T-helper 1 cell treated with Interleukin-12 subunit alpha and Interleukin-12 subunit beta and Interleukin-4 antibody, amounts not matched to agents 30 ng/mL and 1 ng/mL, for 36 hours (primary cell): ENCODE measurements at regions not wholly inside any gene's neighbourhood (a gene's known extent, or its start where the extent isn't known, plus 50 kb on each side); places are given as distances from the start of the nearest gene placed in this dataset.
"Not testable (repeated sequence)": the region's sequence is repeated elsewhere in the genome, so short reads cannot be mapped to it uniquely, and the experiment has no call there.

ENCODE experiments used
- intact Hi-C: fragments of 100-400 bp; cut with micrococcal nuclease; formaldehyde crosslinking; loops from one replicate; pipeline ENCODE4 v1.15.1; 2024

DNA sequence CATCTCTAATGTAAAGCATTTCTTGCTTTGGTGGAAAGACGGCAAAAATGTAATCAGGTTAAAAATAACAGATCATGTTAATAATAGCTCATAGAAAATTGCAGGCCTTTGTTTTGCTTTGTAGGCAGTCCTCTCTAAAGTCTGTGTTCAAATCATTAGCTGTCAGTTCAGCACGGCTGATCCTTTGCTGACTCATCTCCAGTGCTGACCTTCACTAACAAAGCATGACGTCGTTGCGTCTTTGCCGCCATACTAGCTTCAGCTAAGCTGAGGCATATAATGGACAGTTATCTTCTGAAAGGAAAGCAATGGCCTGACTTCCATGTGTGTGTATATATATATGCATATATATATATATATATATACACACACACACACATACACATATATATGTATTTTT lies 984.6 kb downstream of the CDY2B start:
- intact Hi-C loops: no loop called here

DNA sequence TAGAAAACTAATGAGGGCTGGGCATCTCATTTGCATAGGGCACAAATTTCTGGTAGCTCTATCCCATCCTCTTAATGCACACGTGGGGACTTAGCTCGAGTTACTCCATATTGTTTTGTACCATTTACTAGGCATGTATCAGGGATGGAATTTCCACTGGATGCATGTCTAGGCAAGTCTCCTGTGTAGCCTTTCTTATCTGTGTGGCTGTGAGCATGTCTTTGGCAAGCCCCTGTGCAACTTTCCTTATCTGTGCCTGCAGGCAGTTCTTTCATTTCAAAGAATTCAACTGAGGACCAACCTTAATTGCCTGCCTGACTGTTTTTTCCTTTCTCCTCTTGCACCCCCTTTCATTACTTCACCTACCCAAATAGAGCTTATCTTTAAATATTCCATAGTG lies 992.9 kb downstream of the CDY2B start:
- intact Hi-C loops: no loop called here

DNA sequence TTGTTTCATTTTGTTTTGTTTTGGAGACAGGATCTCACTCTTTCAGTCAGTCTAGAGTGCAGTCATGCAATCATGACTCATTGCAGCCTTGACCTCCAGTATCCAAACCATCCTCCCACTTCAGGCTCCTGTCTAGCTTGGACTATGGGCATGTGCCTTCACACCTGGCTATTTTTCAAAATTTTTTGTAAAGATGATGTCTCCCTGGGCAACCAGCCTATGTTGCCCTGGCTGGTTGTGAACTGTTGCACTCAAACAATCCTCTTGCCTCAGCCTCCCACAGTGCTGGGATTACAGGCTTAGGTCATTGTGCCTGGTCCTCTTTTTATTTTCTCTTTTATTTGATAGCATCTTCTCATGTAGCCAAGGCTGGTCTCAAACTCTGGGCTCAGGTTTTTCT lies 1019.3 kb downstream of the CDY2B start:
- intact Hi-C loops: no loop called here

DNA sequence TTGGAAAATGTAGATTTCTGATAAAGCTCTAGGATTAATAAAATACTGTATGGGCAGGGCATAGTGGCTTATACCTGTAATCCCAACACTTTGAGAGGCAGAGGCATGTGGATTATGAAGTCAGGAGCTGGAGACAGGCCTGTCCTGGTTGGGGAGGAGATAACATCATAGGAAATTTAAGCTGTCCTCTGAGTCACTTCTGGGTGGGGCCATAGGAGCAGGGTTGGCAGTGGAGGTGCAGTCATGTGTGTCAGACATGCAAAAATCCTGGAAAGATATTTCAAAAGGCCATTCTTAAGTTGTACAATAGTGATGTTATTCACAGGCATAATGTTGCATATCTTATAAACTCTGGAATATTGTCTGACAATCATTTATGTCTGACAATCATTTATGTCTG lies 1038.5 kb downstream of the CDY2B start:
- intact Hi-C loops: no loop called here

DNA sequence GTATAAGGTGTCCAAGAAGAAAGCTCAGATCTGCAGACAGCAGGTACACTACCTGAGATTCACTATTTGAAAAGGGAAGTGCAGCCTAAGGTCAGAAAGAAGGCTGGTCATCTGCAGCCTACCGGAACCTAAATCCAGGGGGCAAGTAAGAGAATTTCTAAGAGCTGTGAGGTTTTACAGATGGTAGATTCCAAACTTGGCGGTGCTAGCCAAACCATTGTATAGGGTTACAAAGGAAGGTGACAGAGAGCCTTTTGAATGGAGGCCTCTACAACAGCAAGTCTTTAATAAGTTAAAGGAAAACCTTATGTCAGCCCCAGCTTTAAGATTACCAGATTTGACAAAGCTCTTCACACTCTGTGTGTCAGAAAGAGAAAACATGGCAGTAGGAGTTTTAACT lies 1044.8 kb downstream of the CDY2B start:
- intact Hi-C loops: loop anchor here (5.0 kb wide), 1 partner anchor 1923 kb away; no protein-coding TSS in a partner anchor

DNA sequence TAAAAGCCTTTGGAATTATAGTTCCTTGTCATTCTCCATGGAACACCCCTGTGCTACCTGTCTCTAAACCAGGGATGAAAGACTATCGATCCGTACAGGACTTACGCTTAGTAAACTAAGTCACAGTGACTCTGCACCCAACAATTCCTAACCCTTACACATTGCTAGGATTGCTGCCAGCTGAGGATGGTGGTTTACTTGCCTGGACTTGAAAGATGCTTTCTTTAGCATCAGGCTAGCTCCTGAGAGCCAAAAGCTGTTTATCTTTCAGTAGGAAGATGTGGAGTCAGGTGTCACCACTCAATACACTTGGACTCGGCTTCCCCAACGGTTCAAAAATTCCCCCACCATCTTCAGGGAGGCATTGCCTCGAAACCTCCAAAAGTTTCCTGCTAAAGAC lies 1045.3 kb downstream of the CDY2B start:
- intact Hi-C loops: loop anchor here (5.0 kb wide), 1 partner anchor 1922 kb away; no protein-coding TSS in a partner anchor

DNA sequence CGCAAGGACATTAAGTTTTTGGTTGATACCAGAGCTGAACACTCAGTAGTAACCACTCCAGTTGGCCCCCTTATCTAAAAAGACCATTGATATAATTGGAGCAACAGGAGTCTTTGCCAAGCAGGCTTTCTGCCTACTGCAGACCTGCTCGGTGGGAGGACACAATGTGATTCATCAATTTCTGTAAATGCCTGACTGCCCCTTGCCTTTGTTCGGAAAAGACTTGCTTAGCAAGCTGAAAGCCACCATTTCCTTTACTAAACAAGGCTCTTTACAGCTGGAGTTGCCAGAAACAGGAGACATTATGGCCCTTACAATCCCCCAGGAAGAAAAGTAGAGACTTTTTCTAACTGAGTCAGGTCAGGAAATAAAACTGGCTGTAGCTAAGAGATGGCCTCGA lies 1045.9 kb downstream of the CDY2B start:
- intact Hi-C loops: no loop called here

DNA sequence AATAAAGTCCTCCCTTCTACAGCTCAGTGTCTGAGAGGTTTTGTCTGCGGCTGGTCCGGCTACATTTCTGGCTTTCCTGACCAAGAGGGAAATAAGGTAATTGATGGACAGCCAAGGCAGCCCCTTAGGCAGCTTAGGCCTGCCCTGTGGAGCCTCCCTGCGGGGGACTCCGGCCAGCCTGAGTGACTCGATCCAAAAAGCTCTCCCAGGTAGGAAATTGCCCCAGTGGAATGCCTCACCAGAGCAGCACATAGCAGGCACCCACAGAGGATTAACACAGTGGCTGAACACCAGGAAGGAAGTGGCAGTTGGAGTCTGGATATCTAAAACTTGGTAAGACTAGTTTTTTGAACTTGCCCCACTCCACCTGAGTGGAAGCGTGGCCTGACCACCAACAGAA lies 1048.3 kb downstream of the CDY2B start:
- intact Hi-C loops: no loop called here

DNA sequence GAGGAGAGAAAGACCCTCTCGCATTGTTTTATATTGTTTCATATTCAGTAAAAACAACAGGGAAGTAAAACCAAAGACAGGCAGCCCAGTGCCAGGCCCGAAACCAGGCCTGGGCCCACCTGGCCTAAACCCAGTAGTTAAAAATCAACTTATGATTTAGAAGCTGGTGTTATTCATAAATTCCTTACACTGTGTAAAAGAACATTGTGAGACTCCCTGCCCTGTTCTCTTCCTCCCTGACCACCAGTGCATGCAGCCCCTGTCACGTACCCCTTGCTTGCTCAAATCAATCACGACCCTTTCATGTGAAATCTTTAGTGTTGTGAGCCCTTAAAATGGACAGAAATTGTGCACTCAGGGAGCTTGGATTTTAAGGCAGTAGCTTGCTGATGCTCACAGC lies 1048.7 kb downstream of the CDY2B start:
- intact Hi-C loops: not testable (repeated sequence)

DNA sequence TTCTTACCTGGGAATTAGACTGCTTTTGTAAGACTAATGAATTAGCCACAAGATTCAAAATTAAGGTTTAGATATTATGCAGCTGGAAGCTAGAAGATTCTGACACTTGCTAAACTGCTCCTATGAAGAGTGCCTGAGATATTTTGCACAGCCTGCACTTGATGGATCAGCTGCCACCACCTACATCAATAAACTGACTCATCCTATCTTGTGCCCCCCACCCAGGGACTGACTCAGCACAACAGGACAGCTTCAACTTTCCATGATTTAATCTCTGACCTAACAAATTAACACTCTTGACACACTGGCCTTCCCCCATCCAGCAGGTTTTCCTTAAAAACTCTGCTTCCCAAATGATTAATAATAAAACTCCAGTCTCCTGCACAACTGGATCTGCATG lies 1072.3 kb downstream of the CDY2B start:
- intact Hi-C loops: no loop called here
